ENCODE measurements at regions not wholly inside any gene's neighbourhood (a gene's known extent, or its start where the extent isn't known, plus 50 kb on each side); places are given as distances from the start of the nearest gene placed in this dataset.
"Not testable (repeated sequence)": the region's sequence is repeated elsewhere in the genome, so short reads cannot be mapped to it uniquely, and the experiment has no call there.

DNA sequence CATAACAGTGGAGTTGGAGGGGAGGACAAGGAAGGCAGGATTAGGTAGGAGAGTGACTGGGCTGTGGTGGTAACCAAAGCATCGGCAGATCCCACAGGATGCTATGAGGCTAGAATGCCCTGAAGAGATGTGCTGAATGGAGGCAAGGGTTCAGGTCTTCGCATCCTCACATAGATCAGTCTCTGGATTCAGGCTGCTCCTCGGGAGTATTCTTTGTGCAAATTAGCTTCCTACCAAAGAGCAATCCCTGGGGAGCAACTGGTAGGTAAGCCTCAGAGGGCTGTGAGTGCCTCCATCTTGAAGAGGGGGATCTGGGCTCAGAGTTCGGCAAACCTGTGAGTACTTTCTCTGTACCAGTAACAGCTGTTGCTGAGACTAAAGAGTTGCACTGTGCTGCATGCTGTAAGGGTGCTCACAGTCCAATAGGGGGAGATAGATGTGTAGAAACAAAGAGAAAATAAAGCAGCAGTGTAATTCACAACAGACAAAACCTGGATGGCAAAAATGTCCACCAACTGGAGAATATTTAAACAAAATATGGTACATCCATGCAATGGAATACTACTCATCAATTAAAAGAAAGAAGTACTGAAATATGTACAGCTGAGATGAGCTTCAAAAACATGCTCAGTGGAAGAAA lies 322.4 kb upstream of the DEPDC1 start:
- no peaks in the 10 kb centered on the region for H3K27me3 Mint-ChIP-seq
- no peaks in the 10 kb centered on the region for H3K4me1 Mint-ChIP-seq
- H3K27ac Mint-ChIP-seq, result no peak overlapping the region
- H3K9me3 Mint-ChIP-seq, result peaks cover 4 to 9% (median 4%) of the 10 kb centered on the region in 3 donors
- H3K36me3 Mint-ChIP-seq, result peaks cover 2% of the 10 kb centered on the region
- H3K4me3 Mint-ChIP-seq, result no peak overlapping the region

DNA sequence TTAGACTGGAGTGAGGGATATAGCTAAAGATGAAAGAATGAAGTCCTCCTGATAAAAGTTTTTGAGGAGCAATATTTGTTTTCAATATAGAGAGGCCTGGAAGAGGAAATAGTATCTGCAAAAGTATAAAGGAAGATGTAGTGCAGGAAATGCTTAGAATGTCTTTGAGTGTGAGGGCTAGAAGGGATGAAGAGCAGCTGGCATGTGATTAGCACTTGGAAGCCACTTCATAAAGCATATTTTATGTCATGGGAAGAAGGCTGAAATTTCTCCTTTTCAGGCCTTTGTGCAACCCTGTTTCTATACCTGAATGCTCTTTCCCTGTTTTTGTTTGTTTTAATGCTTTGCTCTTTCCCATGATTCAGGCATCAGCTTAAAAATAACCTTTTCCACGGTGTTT lies 323.3 kb upstream of the DEPDC1 start:
- Mint-ChIP-seq H3K36me3 (peaks cover 2% of the 10 kb centered on the region), H3K27me3 (no peaks in the 10 kb centered on the region), H3K4me1 (no peaks in the 10 kb centered on the region), H3K4me3 (no peak overlapping the region), H3K27ac (no peak overlapping the region), H3K9me3 (peaks cover 0 to 9% (median 6%) of the 10 kb centered on the region in 3 donors)

DNA sequence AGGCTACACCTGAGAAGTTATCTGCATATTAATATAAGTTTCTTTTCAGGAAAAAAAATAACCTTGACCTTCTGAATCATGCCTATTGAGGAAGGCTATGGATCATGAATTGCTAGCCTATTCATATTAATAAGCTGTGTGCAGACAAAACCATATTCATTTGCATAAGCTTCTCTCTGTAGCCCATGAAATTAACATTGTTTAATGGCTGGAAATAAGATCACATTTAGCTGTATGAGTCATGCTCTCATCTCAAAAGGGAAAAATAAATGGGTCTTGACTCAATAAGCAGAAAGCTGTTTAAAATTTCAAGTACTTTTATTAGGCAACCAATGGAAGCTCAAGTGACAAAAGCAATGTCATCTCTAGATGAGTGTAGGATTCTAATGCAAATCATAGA lies 330.0 kb upstream of the DEPDC1 start:
- peaks cover 5% of the 10 kb centered on the region for H3K36me3 Mint-ChIP-seq
- no peak overlapping the region for H3K27ac Mint-ChIP-seq
- no peaks in the 10 kb centered on the region for H3K4me1 Mint-ChIP-seq
- H3K9me3 Mint-ChIP-seq, result peaks cover 5 to 24% (median 10%) of the 10 kb centered on the region in 3 donors
- H3K4me3 Mint-ChIP-seq, result no peak overlapping the region
- no peaks in the 10 kb centered on the region for H3K27me3 Mint-ChIP-seq

DNA sequence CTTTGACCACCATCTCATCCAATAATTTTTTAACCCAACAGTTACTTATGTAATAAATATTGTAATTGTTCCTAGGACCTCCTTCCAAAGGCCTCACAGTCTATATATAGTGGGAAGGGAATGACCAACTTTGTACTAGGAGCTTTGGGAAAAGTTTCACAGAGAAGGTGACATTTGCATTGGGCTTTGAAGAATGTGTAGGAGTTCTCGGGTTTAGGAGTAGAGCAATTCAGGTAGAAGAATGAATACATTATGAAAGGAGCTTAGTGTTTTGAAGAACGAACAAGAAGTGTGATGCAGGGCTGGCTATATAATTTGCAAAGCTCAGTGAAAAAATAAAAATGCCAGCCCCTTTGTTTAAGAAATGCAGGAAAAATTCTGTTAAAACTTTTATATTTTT lies 330.4 kb upstream of the DEPDC1 start:
- Mint-ChIP-seq H3K36me3 (peaks cover 5% of the 10 kb centered on the region), H3K27me3 (no peaks in the 10 kb centered on the region), H3K9me3 (peaks cover 5 to 24% (median 10%) of the 10 kb centered on the region in 3 donors), H3K27ac (no peak overlapping the region), H3K4me3 (no peak overlapping the region), H3K4me1 (no peaks in the 10 kb centered on the region)

DNA sequence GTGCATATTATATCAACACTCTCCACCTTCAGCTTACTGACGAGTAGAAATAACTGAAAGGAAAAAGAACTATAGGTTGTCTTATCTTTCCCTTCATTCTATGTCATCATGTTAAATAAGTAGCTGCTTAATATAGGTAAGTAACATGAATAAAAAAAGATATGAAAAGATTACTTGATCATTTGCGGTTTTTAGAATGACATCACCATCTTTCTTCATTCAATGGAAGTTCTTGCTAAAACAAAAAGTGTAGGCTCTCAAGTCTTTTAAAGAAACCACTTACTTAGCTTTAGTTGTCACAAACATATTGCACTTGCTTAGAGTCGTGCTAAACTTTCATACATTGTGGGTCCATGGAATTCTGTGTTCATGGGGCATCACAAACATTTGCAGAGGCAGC lies 331.1 kb upstream of the DEPDC1 start:
- Mint-ChIP-seq H3K9me3 (peaks cover 5 to 20% (median 10%) of the 10 kb centered on the region in 3 donors), H3K4me3 (no peak overlapping the region), H3K27me3 (no peaks in the 10 kb centered on the region), H3K36me3 (peaks cover 3% of the 10 kb centered on the region), H3K4me1 (no peaks in the 10 kb centered on the region), H3K27ac (no peak overlapping the region)

DNA sequence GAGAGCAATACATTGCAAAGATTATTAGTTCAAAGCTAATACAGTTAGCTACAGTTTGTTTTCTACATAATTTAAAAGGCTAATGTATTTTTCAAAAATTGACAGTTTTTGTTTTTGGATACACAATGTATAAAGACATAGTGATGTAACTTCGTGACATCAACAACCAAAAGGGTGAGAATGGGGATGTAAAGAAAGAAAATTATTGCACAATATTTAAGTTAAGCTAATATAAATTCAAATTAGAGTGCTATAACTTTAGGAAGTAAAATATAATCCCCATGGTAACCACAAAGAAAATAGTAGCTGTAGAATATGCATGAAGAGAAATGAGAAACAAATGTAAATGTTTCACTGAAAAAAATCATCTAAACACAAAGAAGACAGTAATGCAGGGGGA lies 334.4 kb upstream of the DEPDC1 start:
- H3K9me3 Mint-ChIP-seq, result peaks cover 9 to 22% (median 10%) of the 10 kb centered on the region in 3 donors
- peaks cover 3% of the 10 kb centered on the region for H3K36me3 Mint-ChIP-seq
- H3K4me3 Mint-ChIP-seq, result no peak overlapping the region
- no peaks in the 10 kb centered on the region for H3K4me1 Mint-ChIP-seq
- H3K27me3 Mint-ChIP-seq, result no peaks in the 10 kb centered on the region
- no peak overlapping the region for H3K27ac Mint-ChIP-seq

DNA sequence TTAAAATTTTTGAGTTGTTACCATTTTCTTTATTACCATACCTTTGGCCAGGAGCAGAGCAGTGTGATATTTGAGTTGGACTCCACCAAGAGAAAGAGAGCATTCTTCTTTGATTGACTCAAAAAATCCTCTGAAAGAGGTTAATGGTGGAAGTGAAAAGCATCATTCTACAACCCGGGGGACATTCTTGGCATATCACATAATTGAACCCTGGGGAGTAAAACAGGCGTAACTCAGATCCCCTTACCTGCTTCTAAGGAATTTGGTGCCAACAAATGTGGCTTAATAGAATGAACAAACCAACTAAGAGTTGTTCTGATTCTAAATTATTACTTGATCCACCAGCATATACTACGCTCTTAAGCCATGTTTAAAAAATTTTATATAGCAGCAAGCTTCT lies 351.1 kb upstream of the DEPDC1 start:
- Mint-ChIP-seq H3K4me1 (no peaks in the 10 kb centered on the region), H3K27ac (no peak overlapping the region), H3K27me3 (no peaks in the 10 kb centered on the region), H3K4me3 (no peak overlapping the region), H3K9me3 (no peaks in the 10 kb centered on the region), H3K36me3 (no peaks in the 10 kb centered on the region)

DNA sequence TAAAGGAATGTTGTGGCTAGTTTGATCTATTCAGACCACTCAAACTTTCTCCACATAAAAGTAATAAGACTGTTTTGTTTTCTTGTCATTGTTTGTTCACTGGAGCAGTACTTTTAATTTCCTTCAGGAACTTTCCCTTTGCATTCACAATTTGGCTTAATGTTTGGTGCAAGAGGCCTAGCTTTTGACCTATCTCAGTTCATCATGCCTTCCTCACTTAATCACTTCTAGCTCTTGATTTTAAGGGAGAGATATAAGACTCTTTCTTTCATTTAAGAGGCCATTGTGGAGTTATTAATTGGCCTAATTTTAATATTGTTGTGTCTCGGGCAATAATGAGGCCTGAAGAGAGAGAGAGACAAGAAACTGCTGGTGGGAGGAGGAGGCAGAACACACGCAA lies 371.7 kb upstream of the DEPDC1 start:
- peaks cover 3% of the 10 kb centered on the region for H3K36me3 Mint-ChIP-seq
- no peak overlapping the region for H3K4me3 Mint-ChIP-seq
- peaks cover 5 to 14% (median 8%) of the 10 kb centered on the region in 3 donors for H3K9me3 Mint-ChIP-seq
- H3K27me3 Mint-ChIP-seq, result no peaks in the 10 kb centered on the region
- H3K4me1 Mint-ChIP-seq, result no peaks in the 10 kb centered on the region
- H3K27ac Mint-ChIP-seq, result no peak overlapping the region

DNA sequence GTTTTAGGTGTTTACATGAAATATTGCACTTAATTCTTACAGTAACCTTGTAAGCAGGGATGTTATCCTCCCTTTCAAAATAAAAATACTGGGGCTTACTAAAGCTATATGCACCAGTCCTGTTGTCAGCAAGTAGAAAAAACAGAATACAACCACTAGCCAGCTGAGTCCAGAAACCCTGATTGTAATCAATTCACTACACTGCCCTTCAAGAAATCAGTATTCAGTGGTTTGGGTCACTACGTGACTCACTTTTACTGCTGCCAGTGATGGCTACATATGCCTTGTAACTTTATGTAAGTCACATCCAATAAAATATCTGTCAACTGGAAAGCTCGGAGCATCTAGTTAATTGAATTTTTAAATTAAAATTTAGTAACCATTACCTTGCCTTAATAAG lies 376.3 kb upstream of the DEPDC1 start:
- Mint-ChIP-seq H3K27ac (no peak overlapping the region), H3K4me1 (no peaks in the 10 kb centered on the region), H3K36me3 (no peaks in the 10 kb centered on the region), H3K4me3 (no peak overlapping the region), H3K9me3 (peaks cover 3 to 21% (median 9%) of the 10 kb centered on the region in 3 donors), H3K27me3 (no peaks in the 10 kb centered on the region)

DNA sequence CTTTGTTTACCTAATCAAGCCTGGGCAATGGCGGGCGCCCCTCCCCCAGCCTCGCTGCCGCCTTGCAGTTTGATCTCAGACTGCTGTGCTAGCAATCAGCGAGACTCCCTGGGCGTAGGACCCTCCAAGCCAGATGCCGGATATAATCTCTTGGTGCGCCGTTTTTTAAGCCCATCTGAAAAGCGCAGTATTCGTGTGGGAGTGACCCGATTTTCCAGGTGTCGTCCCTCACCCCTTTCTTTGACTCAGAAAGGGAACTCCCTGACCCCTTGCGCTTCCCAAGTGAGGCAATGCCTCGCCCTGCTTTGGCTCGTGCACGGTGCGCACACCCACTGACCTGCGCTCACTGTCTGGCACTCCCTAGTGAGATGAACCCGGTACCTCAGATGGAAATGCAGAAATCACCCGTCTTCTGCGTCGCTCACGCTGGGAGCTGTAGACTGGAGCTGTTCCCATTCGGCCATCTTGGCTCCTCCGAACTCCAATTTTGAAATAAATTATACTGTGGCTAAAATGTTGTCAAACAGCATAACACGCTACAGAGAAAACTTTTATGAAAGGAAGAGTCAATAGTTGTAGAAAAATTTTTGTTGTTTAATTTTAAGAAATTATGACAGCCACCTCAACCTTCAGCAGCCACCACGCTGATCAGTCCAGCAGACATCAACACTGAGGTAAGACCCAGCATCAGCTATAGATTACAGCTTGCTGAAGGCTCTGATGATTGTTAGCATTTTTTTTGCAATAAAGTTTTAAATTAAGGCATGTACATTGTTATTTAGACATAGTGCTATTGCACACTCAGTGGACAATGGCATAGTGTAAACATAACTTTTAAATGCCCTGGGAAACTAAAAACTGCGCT lies 384.7 kb upstream of the DEPDC1 start:
- H3K9me3 Mint-ChIP-seq, H3K36me3 Mint-ChIP-seq, H3K4me1 Mint-ChIP-seq, H3K27ac Mint-ChIP-seq, H3K27me3 Mint-ChIP-seq, H3K4me3 Mint-ChIP-seq: not testable (repeated sequence)

DNA sequence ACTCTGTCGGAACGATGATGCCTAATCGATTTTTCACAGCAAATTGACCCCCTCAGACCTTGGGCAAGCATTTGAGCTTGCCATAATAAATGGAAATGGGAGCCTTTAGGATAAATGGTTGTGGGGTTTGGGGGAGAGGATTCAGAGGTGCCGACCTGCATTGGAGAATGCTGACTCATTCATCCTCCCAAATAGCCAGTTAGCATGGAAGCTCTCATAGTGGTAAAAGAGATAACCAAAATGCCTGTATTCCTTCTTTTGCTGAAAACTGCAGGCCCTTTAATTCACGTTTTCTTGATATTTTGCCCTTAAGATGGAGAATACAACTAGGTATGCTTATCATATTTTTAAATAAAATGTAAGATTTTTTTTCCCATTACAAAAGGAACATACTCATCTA lies 392.6 kb upstream of the DEPDC1 start:
- no peaks in the 10 kb centered on the region for H3K36me3 Mint-ChIP-seq
- H3K27me3 Mint-ChIP-seq, result no peaks in the 10 kb centered on the region
- H3K27ac Mint-ChIP-seq, result no peak overlapping the region
- no peaks in the 10 kb centered on the region for H3K4me1 Mint-ChIP-seq
- peaks cover 0 to 2% (median 0%) of the 10 kb centered on the region in 3 donors for H3K9me3 Mint-ChIP-seq
- no peak overlapping the region for H3K4me3 Mint-ChIP-seq

DNA sequence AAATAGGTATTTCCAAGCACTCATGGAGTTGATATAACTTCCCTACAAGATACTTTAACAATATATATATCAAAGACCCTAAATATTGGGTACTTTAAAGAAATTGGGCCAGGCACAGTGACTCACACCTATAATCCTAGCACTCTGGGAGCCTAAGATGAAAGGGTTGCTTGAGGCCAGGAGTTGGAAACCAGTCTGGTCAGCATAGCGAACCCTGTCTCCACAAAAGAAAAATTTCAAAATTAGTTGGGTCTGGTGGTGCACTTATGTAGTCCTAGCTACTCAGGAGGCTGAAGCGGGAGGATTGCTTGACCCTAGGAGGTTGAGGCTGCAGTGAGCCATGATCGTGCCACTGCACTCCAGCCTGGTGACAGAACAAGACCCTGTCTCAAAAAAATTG lies 393.9 kb upstream of the DEPDC1 start:
- no peaks in the 10 kb centered on the region for H3K4me1 Mint-ChIP-seq
- H3K9me3 Mint-ChIP-seq, result peaks cover 0 to 2% (median 0%) of the 10 kb centered on the region in 3 donors
- H3K27me3 Mint-ChIP-seq, result no peaks in the 10 kb centered on the region

DNA sequence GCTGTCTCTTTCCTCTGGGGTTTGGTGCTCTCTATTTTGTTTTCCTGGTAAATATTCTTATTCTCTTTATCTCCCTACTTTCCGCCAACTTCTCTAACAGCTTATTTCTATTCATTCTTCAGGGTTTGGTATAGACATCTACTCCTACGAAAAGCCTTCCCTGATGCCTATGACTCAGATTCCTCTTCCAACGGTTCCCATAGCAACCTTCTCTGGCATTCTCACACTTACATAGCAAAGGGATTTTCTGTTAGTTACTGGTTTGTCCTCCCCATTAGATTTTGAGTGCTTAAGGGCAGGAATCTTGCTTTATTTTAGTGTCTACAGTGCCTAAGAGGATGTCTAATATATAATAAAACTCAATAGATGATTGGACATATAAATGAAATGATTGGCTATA lies 407.6 kb upstream of the DEPDC1 start:
- Mint-ChIP-seq H3K4me3 (no peak overlapping the region), H3K27ac (no peak overlapping the region), H3K36me3 (no peaks in the 10 kb centered on the region), H3K9me3 (peaks cover 0 to 17% (median 8%) of the 10 kb centered on the region in 3 donors), H3K4me1 (no peaks in the 10 kb centered on the region), H3K27me3 (no peaks in the 10 kb centered on the region)

More for the DNA sequence above, 393.9 kb upstream of the DEPDC1 start:
- H3K36me3 Mint-ChIP-seq, result no peaks in the 10 kb centered on the region
- no peak overlapping the region for H3K27ac Mint-ChIP-seq
- H3K4me3 Mint-ChIP-seq, result no peak overlapping the region

DNA sequence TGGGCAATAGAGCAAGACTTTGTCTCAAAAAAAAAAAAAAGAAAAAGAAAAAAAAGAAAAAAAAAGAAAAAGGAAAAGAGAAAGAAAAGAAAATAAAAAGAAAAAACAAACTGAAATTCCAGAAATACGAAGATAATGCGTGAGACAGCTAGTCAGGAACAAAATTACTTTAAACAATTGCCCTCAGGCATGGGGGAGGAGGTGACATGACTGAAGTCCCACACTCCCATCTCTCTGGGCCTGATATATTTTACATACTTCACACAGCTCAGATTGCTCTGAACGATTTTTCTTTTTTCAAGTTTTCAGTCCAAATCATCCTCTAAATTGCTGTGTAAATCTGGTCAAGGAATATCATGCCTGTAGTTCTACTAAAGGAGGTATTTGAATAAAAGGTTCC lies 409.5 kb upstream of the DEPDC1 start:
- peaks cover 0 to 23% (median 13%) of the 10 kb centered on the region in 3 donors for H3K9me3 Mint-ChIP-seq
- H3K4me1 Mint-ChIP-seq, result no peaks in the 10 kb centered on the region
- no peaks in the 10 kb centered on the region for H3K27me3 Mint-ChIP-seq
- no peak overlapping the region for H3K27ac Mint-ChIP-seq
- no peak overlapping the region for H3K4me3 Mint-ChIP-seq
- no peaks in the 10 kb centered on the region for H3K36me3 Mint-ChIP-seq

DNA sequence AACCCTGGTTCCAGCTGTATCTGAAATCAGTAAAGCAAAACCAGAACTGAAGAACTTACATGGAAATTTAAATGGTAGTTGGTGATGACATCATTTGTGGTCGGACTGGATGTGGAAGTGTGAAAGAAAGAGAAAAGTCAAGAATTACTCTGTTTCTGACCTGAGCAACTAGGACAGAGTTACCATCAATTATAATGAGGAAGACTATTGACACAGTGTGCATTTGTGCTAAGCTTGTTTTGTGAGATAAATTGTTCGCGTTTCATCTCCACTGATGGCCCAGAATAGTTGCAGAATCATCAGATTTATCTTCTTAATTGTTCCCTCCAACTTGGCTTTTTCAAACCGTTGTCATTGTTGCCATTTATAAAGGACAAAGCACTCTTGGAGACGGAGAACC lies 410.6 kb upstream of the DEPDC1 start:
- no peaks in the 10 kb centered on the region for H3K27me3 Mint-ChIP-seq
- H3K27ac Mint-ChIP-seq, result no peak overlapping the region
- H3K9me3 Mint-ChIP-seq, result peaks cover 0 to 23% (median 10%) of the 10 kb centered on the region in 3 donors
- H3K4me3 Mint-ChIP-seq, result no peak overlapping the region
- no peaks in the 10 kb centered on the region for H3K36me3 Mint-ChIP-seq
- no peaks in the 10 kb centered on the region for H3K4me1 Mint-ChIP-seq

DNA sequence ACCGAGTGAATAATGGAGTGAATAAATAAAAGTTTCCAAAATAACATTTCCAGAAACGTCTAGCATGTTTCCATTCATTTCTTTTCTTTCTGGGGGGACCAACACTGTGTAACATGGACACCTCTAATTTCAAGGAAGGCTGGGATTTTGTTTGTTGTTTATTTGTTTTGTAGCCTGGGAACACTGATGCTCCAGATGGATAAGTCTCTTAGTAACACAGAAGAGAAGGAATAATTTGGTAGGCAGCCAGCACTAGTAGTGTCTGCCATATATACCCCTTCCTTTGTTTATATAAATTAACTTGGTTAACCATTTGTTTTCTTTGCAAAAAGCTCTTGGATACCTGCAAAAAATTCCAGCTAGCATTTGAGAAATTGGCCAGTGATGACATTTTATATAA lies 411.4 kb upstream of the DEPDC1 start:
- H3K27ac Mint-ChIP-seq, result no peak overlapping the region
- H3K4me1 Mint-ChIP-seq, result no peaks in the 10 kb centered on the region
- H3K9me3 Mint-ChIP-seq, result peaks cover 0 to 23% (median 10%) of the 10 kb centered on the region in 3 donors
- no peak overlapping the region for H3K4me3 Mint-ChIP-seq
- peaks cover 2% of the 10 kb centered on the region for H3K36me3 Mint-ChIP-seq
- no peaks in the 10 kb centered on the region for H3K27me3 Mint-ChIP-seq
